ENCODE measurements at regions not wholly inside any gene's neighbourhood (a gene's known extent, or its start where the extent isn't known, plus 50 kb on each side); places are given as distances from the start of the nearest gene placed in this dataset.

- TF ChIP-seq TCF7L2 (IDR thresholded peaks at IDR 0.05; ENCODE audit: low read depth, low read length) = no peak
- TF ChIP-seq, protein P1, sequence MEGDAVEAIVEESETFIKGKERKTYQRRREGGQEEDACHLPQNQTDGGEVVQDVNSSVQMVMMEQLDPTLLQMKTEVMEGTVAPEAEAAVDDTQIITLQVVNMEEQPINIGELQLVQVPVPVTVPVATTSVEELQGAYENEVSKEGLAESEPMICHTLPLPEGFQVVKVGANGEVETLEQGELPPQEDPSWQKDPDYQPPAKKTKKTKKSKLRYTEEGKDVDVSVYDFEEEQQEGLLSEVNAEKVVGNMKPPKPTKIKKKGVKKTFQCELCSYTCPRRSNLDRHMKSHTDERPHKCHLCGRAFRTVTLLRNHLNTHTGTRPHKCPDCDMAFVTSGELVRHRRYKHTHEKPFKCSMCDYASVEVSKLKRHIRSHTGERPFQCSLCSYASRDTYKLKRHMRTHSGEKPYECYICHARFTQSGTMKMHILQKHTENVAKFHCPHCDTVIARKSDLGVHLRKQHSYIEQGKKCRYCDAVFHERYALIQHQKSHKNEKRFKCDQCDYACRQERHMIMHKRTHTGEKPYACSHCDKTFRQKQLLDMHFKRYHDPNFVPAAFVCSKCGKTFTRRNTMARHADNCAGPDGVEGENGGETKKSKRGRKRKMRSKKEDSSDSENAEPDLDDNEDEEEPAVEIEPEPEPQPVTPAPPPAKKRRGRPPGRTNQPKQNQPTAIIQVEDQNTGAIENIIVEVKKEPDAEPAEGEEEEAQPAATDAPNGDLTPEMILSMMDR (IDR thresholded peaks at IDR 0.05) = no peak
- no peak for TF ChIP-seq POLR2AphosphoS5 (IDR thresholded peaks at IDR 0.05; ENCODE audit: low read depth, low read length)
These were observed 936.1 kb upstream of the FBXO33 start for GRCh38 chr14:40368314-40368713.

Data from Panc1 (cell line).